A673 (cell line): ENCODE measurements at regions not wholly inside any gene's neighbourhood (a gene's known extent, or its start where the extent isn't known, plus 50 kb on each side); places are given as distances from the start of the nearest gene placed in this dataset.

Experiments
- BruUV-seq: library from RNA; stranded (reverse); fragments of 400-500 nt; replicated peaks from 2 replicates; lab custom pipeline; 2021; lab: Mats Ljungman, UMichigan
- CTCF ChIA-PET: fragments of 300-600 bp; sonication (Branson Sonifier 250); formaldehyde crosslinking; loops from one replicate; lab custom pipeline; 2022; ENCODE audit warnings: antibody characterized with exemption; lab: Charles Lee
- POLR2A ChIA-PET: fragments of 300-600 bp; sonication (Branson Sonifier 250); formaldehyde crosslinking; loops from one replicate; lab custom pipeline; 2022; ENCODE audit warnings: antibody characterized with exemption; ENCODE audit not compliant: low non-redundant PET; lab: Charles Lee
- DNase-seq: peaks from one replicate; pipeline ENCODE4 v3.0.0-alpha.2; 2015; ENCODE audit warnings: low spot score
- H3K27ac ChIP-seq: fragments of 200-600 bp; sonication (generic); 2 replicates; pipeline ENCODE4 v1.5.1; 2016; ENCODE audit warnings: mixed run types, low read depth, mild to moderate bottlenecking, mixed read lengths, antibody characterized with exemption, low read length; ENCODE audit not compliant: poor library complexity, severe bottlenecking
- H3K27me3 ChIP-seq: fragments of 200-600 bp; sonication (generic); replicated peaks from 2 replicates; pipeline ENCODE4 v1.6.1; 2017; ENCODE audit warnings: mixed run types, low read depth, mild to moderate bottlenecking, mixed read lengths, antibody characterized with exemption, low read length; ENCODE audit not compliant: insufficient read depth, poor library complexity
- H3K36me3 ChIP-seq: fragments of 200-600 bp; sonication (generic); 2 replicates; pipeline ENCODE4 v1.6.1; 2016; ENCODE audit warnings: mixed run types, mild to moderate bottlenecking, mixed read lengths, antibody characterized with exemption, low read length; ENCODE audit not compliant: insufficient read depth, poor library complexity, severe bottlenecking
- H3K4me1 ChIP-seq: fragments of 200-600 bp; sonication (generic); 2 replicates; pipeline ENCODE4 v1.6.1; 2017; ENCODE audit warnings: mixed run types, mild to moderate bottlenecking, mixed read lengths, antibody characterized with exemption, low read length; ENCODE audit not compliant: insufficient read depth, poor library complexity, severe bottlenecking
- H3K4me3 ChIP-seq: fragments of 200-600 bp; sonication (generic); 2 replicates; pipeline ENCODE4 v1.5.1; 2016; ENCODE audit warnings: low read depth, mixed run types, mild to moderate bottlenecking, mixed read lengths, low read length; ENCODE audit not compliant: poor library complexity, severe bottlenecking
- H3K9me3 ChIP-seq: fragments of 200-600 bp; sonication (generic); 2 replicates; pipeline ENCODE4 v1.6.1; 2016; ENCODE audit warnings: mixed run types, low read depth, mild to moderate bottlenecking, mixed read lengths, antibody characterized with exemption, low read length; ENCODE audit not compliant: poor library complexity, severe bottlenecking
- CTCF ChIP-seq: fragments of 300-800, 200-600 bp; sonication (generic); conservative IDR thresholded peaks from 2 replicates; pipeline ENCODE4 v1.5.1; 2017; ENCODE audit warnings: low read depth, mild to moderate bottlenecking, antibody characterized with exemption, low read length, moderate library complexity, mixed read lengths
- EZH2 ChIP-seq: fragments of 200-600 bp; sonication (generic); IDR thresholded peaks from 2 replicates; pipeline ENCODE4 v1.6.1; 2017; ENCODE audit warnings: borderline replicate concordance, low read depth, mild to moderate bottlenecking, mixed read lengths, antibody characterized with exemption, low read length; ENCODE audit not compliant: poor library complexity, severe bottlenecking
- intact Hi-C: fragments of 100-400 bp; cut with micrococcal nuclease; formaldehyde crosslinking; loops from one replicate; pipeline ENCODE4 v1.10.0; 2022; ENCODE audit not compliant: unreplicated experiment

GRCh38 chr4:111263836-111264235, 641.0 kb upstream of the PITX2 start:
- ChIA-PET POLR2A (no interaction called here), CTCF (no interaction called here)
- no peaks in the 10 kb centered on the region for H3K36me3 ChIP-seq
- H3K9me3 ChIP-seq = no peaks in the 10 kb centered on the region
- H3K4me3 ChIP-seq = no peak overlapping the region
- H3K27ac ChIP-seq = no peak overlapping the region
- no peak for TF ChIP-seq CTCF
- no peak for TF ChIP-seq EZH2
- no peak for DNase-seq
- BruUV-seq = no TSS peak
- intact Hi-C loops = no loop called here
- H3K4me1 ChIP-seq = no peaks in the 10 kb centered on the region
- no peaks in the 10 kb centered on the region for H3K27me3 ChIP-seq

- TF ChIP-seq CTCF = no peak
- no peak for TF ChIP-seq EZH2
- CTCF ChIA-PET = no interaction called here
- intact Hi-C loops = no loop called here
- H3K27ac ChIP-seq = no peak overlapping the region
- POLR2A ChIA-PET = no interaction called here
- no peaks in the 10 kb centered on the region for H3K27me3 ChIP-seq
- no peaks in the 10 kb centered on the region for H3K36me3 ChIP-seq
- BruUV-seq = no TSS peak
- H3K4me1 ChIP-seq = no peaks in the 10 kb centered on the region
- H3K9me3 ChIP-seq = no peaks in the 10 kb centered on the region
- no peak overlapping the region for H3K4me3 ChIP-seq
- DNase-seq = no peak
Observed at GRCh38 chr4:111266937-111267336, 644.1 kb upstream of the PITX2 start.

GRCh38 chr4:111267786-111268185, 644.9 kb upstream of the PITX2 start:
- intact Hi-C loops = no loop called here
- no peak overlapping the region for H3K27ac ChIP-seq
- H3K9me3 ChIP-seq = no peaks in the 10 kb centered on the region
- H3K36me3 ChIP-seq = no peaks in the 10 kb centered on the region
- ChIA-PET CTCF (no interaction called here), POLR2A (no interaction called here)
- H3K27me3 ChIP-seq = no peaks in the 10 kb centered on the region
- H3K4me3 ChIP-seq = no peak overlapping the region
- TF ChIP-seq CTCF = no peak
- TF ChIP-seq EZH2 = no peak
- no peaks in the 10 kb centered on the region for H3K4me1 ChIP-seq
- no peak for DNase-seq
- BruUV-seq = no TSS peak
